Cerebellar cortex (tissue), 1 donor: ENCODE measurements at regions not wholly inside any gene's neighbourhood (a gene's known extent, or its start where the extent isn't known, plus 50 kb on each side); places are given as distances from the start of the nearest gene placed in this dataset.
A peak's percentile ranks its signal among the peaks of the same experiment; 100 is the strongest.
"Not testable (repeated sequence)": the region's sequence is repeated elsewhere in the genome, so short reads cannot be mapped to it uniquely, and the experiment has no call there.

ENCODE experiments used
- DNase-seq: peaks from one replicate; pipeline ENCODE4 v3.0.0-alpha.2; 2015; ENCODE audit warnings: low spot score

DNA sequence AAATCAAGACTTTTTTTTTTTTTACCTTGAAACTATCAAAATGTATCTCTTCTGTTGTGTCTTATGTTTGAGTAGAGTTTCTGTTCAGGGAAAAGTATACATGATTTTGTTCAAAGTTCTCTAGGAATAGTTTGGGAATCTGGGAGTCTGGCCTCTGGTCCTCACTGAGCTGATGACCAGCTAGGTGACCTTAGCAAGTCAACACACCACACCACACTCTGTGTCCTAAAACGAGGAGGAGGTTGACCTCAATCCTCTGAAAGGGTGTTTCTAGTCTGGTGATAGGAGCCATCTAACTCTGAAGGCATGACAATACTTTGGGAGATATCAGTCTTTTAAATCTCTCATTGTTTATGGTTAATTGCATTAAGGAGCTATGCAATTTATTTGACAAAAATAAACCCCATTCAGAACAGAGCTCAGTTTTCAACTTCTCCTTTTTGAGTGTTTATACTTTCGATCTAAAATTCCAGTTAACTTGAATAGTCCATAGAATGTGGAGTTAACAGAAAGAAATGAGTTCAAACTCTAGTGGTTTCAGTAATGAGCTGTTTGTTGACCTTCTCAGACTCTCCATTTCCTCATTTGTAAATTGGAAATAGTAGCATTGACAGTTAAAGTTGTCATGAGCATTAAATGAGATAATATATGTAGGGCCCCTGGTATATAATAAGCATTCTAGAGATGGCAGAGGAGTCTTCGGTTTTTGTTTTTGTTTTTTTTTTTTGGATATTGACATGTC lies 112.2 kb upstream of the LRRN1 start:
- DNase-seq = no peak

DNA sequence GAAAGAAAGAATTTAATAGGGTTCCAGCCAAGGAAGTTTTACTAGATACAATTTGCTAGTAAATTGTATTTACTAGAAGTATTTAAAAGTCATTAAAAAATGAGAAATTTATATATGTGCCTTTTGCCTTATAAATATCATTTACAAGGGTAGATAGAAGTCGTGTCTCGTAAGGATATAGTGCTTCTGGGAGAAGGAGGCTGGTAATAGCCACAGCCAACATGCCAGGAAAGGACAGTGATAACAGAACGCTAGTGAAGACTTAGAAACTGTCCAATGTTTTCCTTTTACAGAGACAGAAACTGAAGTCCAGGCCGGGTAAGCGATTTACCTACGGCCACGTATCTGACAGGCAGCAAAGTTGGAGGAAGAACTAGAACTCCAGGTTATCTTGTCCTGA lies 113.5 kb upstream of the LRRN1 start:
- no peak for DNase-seq

DNA sequence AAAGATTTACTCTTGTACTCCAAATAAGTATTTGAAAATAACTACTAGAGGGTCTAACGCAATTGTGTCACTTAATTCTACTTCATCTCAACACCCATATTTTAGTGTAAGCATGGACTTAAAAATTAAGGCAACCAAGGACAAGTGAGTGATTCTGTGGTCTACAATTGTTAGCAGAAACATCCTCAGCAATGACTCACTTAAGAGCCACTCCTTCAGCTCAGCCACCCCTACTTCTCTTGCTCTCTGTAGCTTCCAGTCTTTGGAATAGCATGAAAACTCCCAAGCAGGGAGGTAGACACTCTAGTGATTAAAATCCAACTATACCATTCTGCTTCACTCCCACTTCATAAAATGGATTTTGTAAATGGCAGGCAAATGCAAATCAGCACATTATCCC lies 116.0 kb upstream of the LRRN1 start:
- DNase-seq = no peak

DNA sequence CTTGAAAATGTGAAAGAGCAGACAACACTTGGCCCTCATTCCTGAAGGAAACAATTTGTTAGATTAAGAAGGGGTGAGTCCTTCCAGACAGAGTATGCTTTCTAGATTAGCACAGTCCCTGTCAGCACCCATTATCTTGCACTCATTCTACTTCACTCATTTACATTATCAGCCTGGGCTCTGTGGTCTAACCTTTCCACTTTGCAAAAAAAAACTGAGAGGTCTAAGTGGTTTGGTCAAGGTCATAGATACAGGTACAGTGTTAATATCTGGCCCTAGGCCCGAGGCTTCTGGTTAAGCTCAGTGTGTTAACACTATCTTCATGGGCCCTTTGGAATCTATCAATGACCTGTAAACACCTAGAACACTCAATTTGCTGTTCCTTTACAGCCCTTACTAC lies 123.4 kb upstream of the LRRN1 start:
- DNase-seq = no peak

DNA sequence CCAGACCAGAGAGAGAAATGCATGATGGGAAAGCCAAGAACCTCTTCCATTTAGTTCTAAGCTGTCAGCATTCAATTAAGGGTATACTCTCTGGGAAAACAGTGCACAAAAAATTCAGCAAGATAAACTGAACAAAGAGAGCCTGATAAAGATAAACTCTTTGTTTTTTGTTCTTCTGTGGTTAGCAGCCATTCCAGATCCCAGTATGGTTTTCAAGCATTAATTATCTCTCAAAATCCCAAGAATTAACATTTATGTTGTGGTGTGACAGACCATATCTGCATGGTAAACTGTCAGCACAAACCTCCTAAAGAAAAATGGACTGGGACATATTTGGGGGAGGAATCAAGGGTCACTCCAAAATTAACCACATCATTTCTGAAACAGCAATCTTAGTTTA lies 124.0 kb upstream of the LRRN1 start:
- DNase-seq = no peak

- DNase-seq = no peak
These were observed 132.6 kb upstream of the LRRN1 start for GRCh38 chr3:3666664-3667063.

GRCh38 chr3:3665961-3666640 lies 133.1 kb upstream of the LRRN1 start:
- DNase-seq = peak; percentile 34

- DNase-seq = no peak
These were observed 133.7 kb upstream of the LRRN1 start for GRCh38 chr3:3665546-3665945.

DNA sequence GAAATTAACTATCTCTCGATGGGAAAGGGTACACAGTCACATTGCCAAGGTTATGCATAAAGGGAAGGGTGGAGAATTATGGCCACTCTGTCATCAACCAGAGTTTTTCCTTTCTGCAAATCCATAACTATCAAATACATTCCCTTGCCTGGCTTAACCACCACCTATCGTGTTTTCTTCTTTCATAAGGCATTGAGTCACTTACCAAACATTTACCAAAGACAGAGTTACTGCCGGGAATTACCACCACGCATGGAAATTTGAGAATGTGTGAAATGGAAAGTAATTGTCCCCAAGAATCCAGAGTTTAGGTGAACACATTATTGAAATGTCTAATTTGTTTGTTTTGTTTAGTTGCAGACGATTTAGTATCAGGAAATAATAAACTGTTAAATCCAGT lies 134.3 kb upstream of the LRRN1 start:
- DNase-seq = no peak

- no peak for DNase-seq
These were observed 136.6 kb upstream of the LRRN1 start for GRCh38 chr3:3662610-3663009.

GRCh38 chr3:3654916-3655315 lies 144.3 kb upstream of the LRRN1 start:
- no peak for DNase-seq

DNA sequence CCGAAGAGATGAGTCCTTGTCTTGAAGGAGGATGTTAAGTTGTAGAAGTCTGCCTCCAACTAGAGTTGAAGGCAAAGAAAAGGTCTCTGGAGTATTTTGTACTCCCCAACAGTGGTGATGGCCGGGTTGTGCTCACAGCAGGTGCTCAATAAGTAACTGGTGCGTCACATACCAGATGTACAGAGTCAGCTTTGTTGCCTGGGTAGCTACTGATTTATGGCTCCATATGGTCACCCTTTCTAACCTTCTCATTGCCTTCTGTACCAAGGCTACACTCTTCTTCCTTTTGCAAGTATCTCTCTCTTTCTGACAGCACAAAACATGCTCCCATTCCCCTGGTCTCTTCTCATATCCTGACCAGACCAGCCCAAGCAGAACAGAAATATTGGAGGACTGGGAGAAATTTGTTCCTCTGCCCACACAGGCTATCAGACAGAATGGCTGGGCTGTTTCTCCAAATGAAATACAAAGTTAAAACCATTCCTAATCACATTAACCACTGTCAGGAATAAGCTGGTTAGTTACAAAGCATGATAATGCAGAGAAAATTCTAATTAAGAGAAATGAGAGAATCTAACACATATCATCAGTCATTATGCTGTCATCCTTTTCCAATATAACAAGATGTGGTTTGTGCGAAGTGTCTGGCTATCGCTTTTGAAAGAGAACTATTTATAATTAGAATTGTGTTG lies 150.1 kb upstream of the LRRN1 start:
- no peak for DNase-seq

GRCh38 chr3:3646934-3647333 lies 152.3 kb upstream of the LRRN1 start:
- no peak for DNase-seq

GRCh38 chr3:3646103-3646844 lies 153.0 kb upstream of the LRRN1 start:
- DNase-seq = not testable (repeated sequence)

DNA sequence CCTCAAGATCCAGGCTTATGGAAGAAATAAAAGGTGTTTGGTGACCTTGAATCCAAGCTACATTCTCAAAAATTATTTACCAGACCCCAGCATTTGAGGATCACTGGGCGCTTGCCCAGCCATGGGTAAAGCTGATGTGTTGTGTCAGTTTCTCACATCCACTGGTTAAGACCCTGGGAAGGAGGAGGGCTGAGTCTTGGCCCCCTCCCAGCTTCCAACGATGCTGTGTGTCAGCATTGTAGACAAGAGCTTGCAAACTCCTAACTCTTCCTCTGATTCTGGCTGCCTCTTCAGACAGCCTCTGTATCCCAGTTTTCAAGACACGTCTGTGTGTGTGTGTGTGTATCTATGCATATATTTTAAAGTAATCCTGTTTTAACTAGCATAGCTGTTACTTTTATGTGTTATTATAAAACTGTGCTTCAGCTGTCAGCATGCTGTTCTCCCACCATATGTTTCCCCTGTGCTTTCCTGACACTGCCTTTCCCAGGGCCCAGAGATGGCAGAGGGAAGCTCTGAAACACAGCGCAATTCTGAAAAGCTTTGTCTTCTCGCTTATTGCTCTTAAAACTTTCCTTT lies 157.3 kb upstream of the LRRN1 start:
- DNase-seq = no peak

DNA sequence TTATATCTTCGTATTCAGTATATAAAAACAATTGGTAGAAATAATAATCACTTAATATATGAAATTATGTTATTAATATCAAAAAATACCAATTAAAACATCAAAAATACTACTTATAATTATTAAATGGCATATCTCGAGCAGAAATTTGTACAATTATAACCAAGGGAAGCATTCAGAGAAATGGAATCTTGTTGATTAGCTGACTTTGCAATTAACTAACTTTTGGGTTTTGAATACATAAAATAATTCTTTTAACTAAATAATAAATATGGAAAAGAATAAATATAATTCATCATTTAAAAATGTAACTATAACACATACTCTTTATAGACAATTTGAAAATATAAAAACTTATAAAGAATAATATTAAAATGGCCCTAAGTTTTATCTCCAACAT lies 160.2 kb upstream of the LRRN1 start:
- no peak for DNase-seq

- peak; percentile 5 for DNase-seq
These were observed 162.4 kb upstream of the LRRN1 start for GRCh38 chr3:3636815-3637214.

- DNase-seq = no peak
These were observed 164.1 kb upstream of the LRRN1 start for GRCh38 chr3:3635109-3635508.

DNA sequence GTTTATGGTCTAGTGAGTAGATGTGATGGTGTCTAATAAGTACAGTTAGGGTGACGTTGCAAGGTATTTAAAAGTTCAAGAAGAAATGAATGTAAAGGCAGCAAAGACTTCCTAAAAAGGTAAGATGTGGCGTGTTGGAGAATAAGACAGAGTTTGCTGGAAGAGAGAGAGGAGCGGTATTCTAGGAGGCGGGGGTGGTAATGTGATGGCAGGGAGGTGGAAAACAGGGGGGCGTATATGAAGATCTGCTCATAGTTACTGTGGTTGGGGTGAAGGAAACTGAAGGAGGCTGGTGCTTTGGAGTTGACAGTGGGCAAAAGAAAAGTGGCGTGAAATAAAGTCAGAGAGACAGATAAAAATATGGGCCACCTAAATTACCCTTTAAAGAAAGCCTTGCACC lies 164.9 kb upstream of the LRRN1 start:
- DNase-seq = no peak

GRCh38 chr3:3633761-3634160 lies 165.5 kb upstream of the LRRN1 start:
- DNase-seq = no peak

DNA sequence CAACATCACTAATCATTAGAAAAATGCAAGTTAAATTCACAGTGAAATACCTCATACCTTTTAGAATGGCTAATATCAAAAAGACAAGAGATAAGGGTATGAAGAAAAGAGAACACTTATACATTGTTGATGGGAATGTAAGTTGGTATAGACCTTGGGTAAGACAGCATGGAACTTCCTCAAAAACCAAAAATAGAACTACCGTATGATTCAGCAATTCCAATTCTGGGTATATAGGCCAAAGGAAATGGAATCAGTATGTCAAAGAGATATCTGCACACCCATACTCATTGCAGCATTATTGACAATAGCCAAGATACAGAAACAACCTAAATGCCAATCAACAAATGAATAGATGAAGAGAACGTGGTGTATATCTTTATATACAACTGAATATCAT lies 166.8 kb upstream of the LRRN1 start:
- no peak for DNase-seq

DNA sequence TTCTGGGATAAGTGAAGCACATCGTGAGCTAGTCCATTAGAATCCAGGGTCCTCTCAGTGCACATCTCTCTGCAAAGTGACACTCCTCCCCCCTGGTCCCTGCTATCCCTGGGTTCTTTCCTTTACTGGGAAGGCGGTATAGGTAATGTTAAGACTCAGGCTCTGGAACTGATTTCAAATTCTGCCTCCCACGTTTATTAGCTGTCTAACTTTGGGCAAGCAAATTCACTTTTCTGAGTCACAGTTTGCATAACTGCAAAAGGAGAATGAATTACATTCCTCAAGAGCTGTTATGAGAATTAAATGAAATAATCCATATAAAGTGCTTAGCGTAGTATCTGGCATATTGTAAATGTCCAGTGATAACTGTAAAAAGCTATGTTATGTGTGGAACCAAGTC lies 168.1 kb upstream of the LRRN1 start:
- DNase-seq = no peak
